CD4-positive, CD25-positive, alpha-beta regulatory T cell (primary cell): ENCODE measurements at regions not wholly inside any gene's neighbourhood (a gene's known extent, or its start where the extent isn't known, plus 50 kb on each side); places are given as distances from the start of the nearest gene placed in this dataset.
"Not testable (repeated sequence)": the region's sequence is repeated elsewhere in the genome, so short reads cannot be mapped to it uniquely, and the experiment has no call there.

ENCODE experiments used
- ATAC-seq, 2 donors: fragments of 150-1000 bp; cut with Tn5 transposase; one replicate each; pipeline ENCODE4 v1.10.0; 2021; ENCODE audit warnings: low read depth in 2 of 2, moderate number of reproducible peaks in 2 of 2, moderate library complexity in 1 of 2
- DNase-seq, 3 donors: peaks; one replicate each; pipeline versions ENCODE4 v3.0.0 to v3.0.0-alpha.2; 2012 to 2022; ENCODE audit warnings: mixed read lengths in 1 of 3
- H3K27ac ChIP-seq: one replicate; pipeline ENCODE4 v1.7.0; 2013; ENCODE audit warnings: mild to moderate bottlenecking, low read length; ENCODE audit not compliant: insufficient read depth, poor library complexity, severe bottlenecking
- H3K27me3 ChIP-seq: one replicate; pipeline ENCODE4 v1.7.0; 2013; ENCODE audit warnings: low read length; ENCODE audit not compliant: control insufficient read depth, insufficient read depth
- H3K36me3 ChIP-seq: one replicate; pipeline ENCODE4 v1.7.0; 2013; ENCODE audit warnings: mild to moderate bottlenecking, low read length, moderate library complexity; ENCODE audit not compliant: control insufficient read depth, insufficient read depth
- H3K4me1 ChIP-seq: 2 replicates; pipeline ENCODE4 v1.7.0; 2013; ENCODE audit warnings: mild to moderate bottlenecking, low read length; ENCODE audit not compliant: insufficient read depth, control insufficient read depth, poor library complexity, severe bottlenecking
- H3K4me3 ChIP-seq: one replicate; pipeline ENCODE4 v1.7.0; 2013; ENCODE audit warnings: low read depth, mild to moderate bottlenecking, low read length, moderate library complexity
- H3K9me3 ChIP-seq, 2 experiments: 1 replicate in 1 of 2; 2 replicates in 1 of 2; pipeline ENCODE4 v1.7.0; 2013; ENCODE audit warnings: low read length in 2 of 2, mild to moderate bottlenecking in 1 of 2, moderate library complexity in 1 of 2; ENCODE audit not compliant: control insufficient read depth in 2 of 2
- H3K27ac Mint-ChIP-seq, 3 donors: one replicate each; pipeline ENCODE4 v1.8.0; 2020 to 2022; ENCODE audit warnings: mild to moderate bottlenecking in 3 of 3, mixed read lengths in 3 of 3, moderate library complexity in 2 of 3
- H3K27me3 Mint-ChIP-seq: one replicate; pipeline ENCODE4 v1.8.0; 2022; ENCODE audit warnings: mild to moderate bottlenecking, mixed read lengths
- H3K36me3 Mint-ChIP-seq: one replicate; pipeline ENCODE4 v1.8.0; 2020; ENCODE audit warnings: mixed read lengths
- H3K4me1 Mint-ChIP-seq, 4 donors: one replicate each; pipeline ENCODE4 v1.8.0; 2020 to 2022; ENCODE audit warnings: mixed read lengths in 4 of 4, mild to moderate bottlenecking in 1 of 4
- H3K4me3 Mint-ChIP-seq, 4 donors: one replicate each; pipeline ENCODE4 v1.8.0; 2020 to 2022; ENCODE audit warnings: mild to moderate bottlenecking in 4 of 4, mixed read lengths in 4 of 4, moderate library complexity in 3 of 4
- H3K9me3 Mint-ChIP-seq, 7 donors: one replicate each; pipeline ENCODE4 v1.8.0; 2020 to 2022; ENCODE audit warnings: mixed read lengths in 7 of 7, mild to moderate bottlenecking in 3 of 7, moderate library complexity in 2 of 7

- not testable (repeated sequence) for H3K4me3 Mint-ChIP-seq, H3K27ac ChIP-seq, H3K4me1 ChIP-seq, H3K27me3 ChIP-seq, H3K36me3 Mint-ChIP-seq, H3K4me3 ChIP-seq, H3K27me3 Mint-ChIP-seq, DNase-seq, H3K36me3 ChIP-seq, ATAC-seq, H3K9me3 ChIP-seq, H3K27ac Mint-ChIP-seq, H3K9me3 Mint-ChIP-seq, H3K4me1 Mint-ChIP-seq
Measured at GRCh38 chr16:16723819-16724519, 345.0 kb downstream of the NPIPA7 start.

- H3K36me3 Mint-ChIP-seq, H3K27me3 Mint-ChIP-seq, H3K27me3 ChIP-seq, H3K27ac ChIP-seq, H3K4me3 ChIP-seq, H3K4me1 Mint-ChIP-seq, H3K27ac Mint-ChIP-seq, ATAC-seq, H3K9me3 Mint-ChIP-seq, H3K9me3 ChIP-seq, H3K4me1 ChIP-seq, DNase-seq, H3K4me3 Mint-ChIP-seq, H3K36me3 ChIP-seq: not testable (repeated sequence)
Measured at GRCh38 chr16:16727048-16727447, 348.1 kb downstream of the NPIPA7 start.

- not testable (repeated sequence) for H3K27me3 ChIP-seq, H3K4me3 ChIP-seq, H3K27ac Mint-ChIP-seq, H3K4me1 Mint-ChIP-seq, DNase-seq, H3K36me3 Mint-ChIP-seq, H3K36me3 ChIP-seq, ATAC-seq, H3K27me3 Mint-ChIP-seq, H3K9me3 Mint-ChIP-seq, H3K4me1 ChIP-seq, H3K9me3 ChIP-seq, H3K27ac ChIP-seq, H3K4me3 Mint-ChIP-seq
Measured at GRCh38 chr16:16742573-16742972, 363.6 kb downstream of the NPIPA7 start.

- H3K27me3 ChIP-seq, H3K36me3 Mint-ChIP-seq, H3K27ac Mint-ChIP-seq, H3K4me3 Mint-ChIP-seq, H3K4me3 ChIP-seq, H3K9me3 Mint-ChIP-seq, H3K27me3 Mint-ChIP-seq, H3K27ac ChIP-seq, H3K36me3 ChIP-seq, DNase-seq, H3K9me3 ChIP-seq, H3K4me1 Mint-ChIP-seq, ATAC-seq, H3K4me1 ChIP-seq: not testable (repeated sequence)
Measured at GRCh38 chr16:16754992-16755667, 376.2 kb downstream of the NPIPA7 start.

- Histone ChIP-seq H3K27ac (no peak overlapping the region), H3K27me3 (no peaks in the 10 kb centered on the region), H3K36me3 (no peaks in the 10 kb centered on the region), H3K4me1 (no peaks in the 10 kb centered on the region), H3K4me3 (no peak overlapping the region), H3K9me3 (no peaks in the 10 kb centered on the region)
- no peaks in the 10 kb centered on the region for H3K4me1 Mint-ChIP-seq
- H3K27me3 Mint-ChIP-seq = no peaks in the 10 kb centered on the region
- no peak for ATAC-seq
- H3K36me3 Mint-ChIP-seq = no peaks in the 10 kb centered on the region
- no peak overlapping the region for H3K4me3 Mint-ChIP-seq
- peaks cover 0 to 7% (median 3%) of the 10 kb centered on the region in 7 donors for H3K9me3 Mint-ChIP-seq
- DNase-seq = no peak
- no peak overlapping the region for H3K27ac Mint-ChIP-seq
Measured at GRCh38 chr16:16763449-16763848, 384.5 kb downstream of the NPIPA7 start.

GRCh38 chr16:16770717-16771116 is 391.8 kb downstream of the NPIPA7 start:
- not testable (repeated sequence) for H3K9me3 Mint-ChIP-seq

GRCh38 chr16:16774389-16774788 is 395.4 kb downstream of the NPIPA7 start:
- Mint-ChIP-seq H3K4me1 (no peaks in the 10 kb centered on the region), H3K4me3 (no peak overlapping the region), H3K27ac (peak overlapping the region in 1 of 3 donors; percentile 30), H3K36me3 (no peaks in the 10 kb centered on the region), H3K9me3 (peaks cover 0 to 8% (median 0%) of the 10 kb centered on the region in 7 donors), H3K27me3 (peaks cover 6% of the 10 kb centered on the region)
- Histone ChIP-seq H3K4me1 (no peaks in the 10 kb centered on the region), H3K36me3 (no peaks in the 10 kb centered on the region), H3K4me3 (no peak overlapping the region), H3K27me3 (no peaks in the 10 kb centered on the region), H3K27ac (no peak overlapping the region), H3K9me3 (no peaks in the 10 kb centered on the region)
- no peak for ATAC-seq
- DNase-seq = no peak

More at GRCh38 chr16:16770717-16771116, 391.8 kb downstream of the NPIPA7 start:
- H3K27ac Mint-ChIP-seq, H3K36me3 ChIP-seq, H3K4me1 Mint-ChIP-seq, H3K27ac ChIP-seq, H3K4me3 Mint-ChIP-seq, H3K27me3 Mint-ChIP-seq, DNase-seq, H3K27me3 ChIP-seq, H3K36me3 Mint-ChIP-seq, ATAC-seq, H3K4me3 ChIP-seq, H3K4me1 ChIP-seq, H3K9me3 ChIP-seq: not testable (repeated sequence)

- Mint-ChIP-seq H3K36me3 (no peaks in the 10 kb centered on the region), H3K4me1 (no peaks in the 10 kb centered on the region)
- no peak for ATAC-seq
Measured at GRCh38 chr16:16778332-16778731, 399.4 kb downstream of the NPIPA7 start.

More at GRCh38 chr16:16778332-16778731, 399.4 kb downstream of the NPIPA7 start:
- H3K9me3 Mint-ChIP-seq = peaks cover 0 to 3% (median 0%) of the 10 kb centered on the region in 7 donors
- H3K9me3 ChIP-seq = no peaks in the 10 kb centered on the region
- H3K27me3 Mint-ChIP-seq = peaks cover 9% of the 10 kb centered on the region
- no peaks in the 10 kb centered on the region for H3K27me3 ChIP-seq
- no peak overlapping the region for H3K4me3 ChIP-seq
- no peaks in the 10 kb centered on the region for H3K4me1 ChIP-seq
- no peaks in the 10 kb centered on the region for H3K36me3 ChIP-seq
- no peak overlapping the region for H3K27ac Mint-ChIP-seq
- no peak overlapping the region for H3K27ac ChIP-seq
- H3K4me3 Mint-ChIP-seq = no peak overlapping the region
- DNase-seq = no peak
